ENCODE measurements at regions not wholly inside any gene's neighbourhood (a gene's known extent, or its start where the extent isn't known, plus 50 kb on each side); places are given as distances from the start of the nearest gene placed in this dataset.

GRCh38 chr6:103875221-103875620 lies 984.5 kb downstream of the HACE1 start:
- TF ChIP-seq POLR2A (IDR thresholded peaks at IDR 0.05), result no peak
- TF ChIP-seq, protein P1, sequence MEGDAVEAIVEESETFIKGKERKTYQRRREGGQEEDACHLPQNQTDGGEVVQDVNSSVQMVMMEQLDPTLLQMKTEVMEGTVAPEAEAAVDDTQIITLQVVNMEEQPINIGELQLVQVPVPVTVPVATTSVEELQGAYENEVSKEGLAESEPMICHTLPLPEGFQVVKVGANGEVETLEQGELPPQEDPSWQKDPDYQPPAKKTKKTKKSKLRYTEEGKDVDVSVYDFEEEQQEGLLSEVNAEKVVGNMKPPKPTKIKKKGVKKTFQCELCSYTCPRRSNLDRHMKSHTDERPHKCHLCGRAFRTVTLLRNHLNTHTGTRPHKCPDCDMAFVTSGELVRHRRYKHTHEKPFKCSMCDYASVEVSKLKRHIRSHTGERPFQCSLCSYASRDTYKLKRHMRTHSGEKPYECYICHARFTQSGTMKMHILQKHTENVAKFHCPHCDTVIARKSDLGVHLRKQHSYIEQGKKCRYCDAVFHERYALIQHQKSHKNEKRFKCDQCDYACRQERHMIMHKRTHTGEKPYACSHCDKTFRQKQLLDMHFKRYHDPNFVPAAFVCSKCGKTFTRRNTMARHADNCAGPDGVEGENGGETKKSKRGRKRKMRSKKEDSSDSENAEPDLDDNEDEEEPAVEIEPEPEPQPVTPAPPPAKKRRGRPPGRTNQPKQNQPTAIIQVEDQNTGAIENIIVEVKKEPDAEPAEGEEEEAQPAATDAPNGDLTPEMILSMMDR (IDR thresholded peaks at IDR 0.05), result no peak
